RWPE1 (cell line): ENCODE measurements at regions not wholly inside any gene's neighbourhood (a gene's known extent, or its start where the extent isn't known, plus 50 kb on each side); places are given as distances from the start of the nearest gene placed in this dataset.

Source experiments
- CTCF ChIA-PET: fragments of 350-600 bp; sonication (Branson Sonifier 250); formaldehyde crosslinking; extraction: SDS; loops from one replicate; lab custom pipeline; 2021; lab: Yijun Ruan, JAX
- POLR2A ChIA-PET: fragments of 400-600 bp; formaldehyde crosslinking; extraction: SDS; loops from one replicate; lab custom pipeline; 2020; ENCODE audit warnings: antibody characterized with exemption; ENCODE audit not compliant: low non-redundant PET; lab: Yijun Ruan, JAX
- DNase-seq: peaks from one replicate; pipeline ENCODE4 v3.0.0; 2012; ENCODE audit warnings: low spot score
- H3K27ac ChIP-seq: fragments of 450-650 bp; 2 replicates; pipeline ENCODE4 v1.5.1; 2017
- CTCF ChIP-seq: fragments of 450-650 bp; conservative IDR thresholded peaks from 2 replicates; pipeline ENCODE4 v1.5.1; 2017; ENCODE audit warnings: low read depth, mild to moderate bottlenecking

- ChIA-PET CTCF (no interaction called here), POLR2A (no interaction called here)
- no peak overlapping the region for H3K27ac ChIP-seq
- DNase-seq = no peak
- TF ChIP-seq CTCF = no peak
Observed at GRCh38 chr4:112055100-112055499, 90.2 kb upstream of the FAM241A start.

- DNase-seq = no peak
- ChIA-PET POLR2A (no interaction called here), CTCF (interaction anchor here (0.6 kb wide), 1 partner anchor 43 kb away, joined by 3 read pairs; no protein-coding TSS in a partner anchor)
- TF ChIP-seq CTCF = no peak
- H3K27ac ChIP-seq = no peak overlapping the region
Observed at GRCh38 chr4:112057470-112057869, 87.8 kb upstream of the FAM241A start.

DNA sequence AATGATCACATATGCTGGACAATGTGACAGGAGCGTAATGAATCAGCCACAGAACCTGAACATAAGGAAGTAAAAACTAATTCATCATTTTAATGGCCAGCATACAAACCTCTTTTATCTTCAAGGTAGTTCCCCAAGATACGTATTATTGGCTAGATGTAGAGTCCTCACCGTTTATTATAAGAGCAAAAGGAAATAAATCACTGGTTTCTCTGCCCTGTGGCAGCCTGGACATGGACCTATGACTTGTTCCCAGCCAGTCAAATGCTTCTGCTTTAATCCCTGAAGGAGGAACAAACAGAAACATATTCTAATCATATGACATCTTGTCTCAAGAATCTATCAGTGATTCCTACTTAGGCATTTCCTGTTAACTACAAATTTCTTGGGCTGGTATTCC is 86.8 kb upstream of the FAM241A start:
- DNase-seq = no peak
- H3K27ac ChIP-seq = no peak overlapping the region
- CTCF ChIA-PET = interaction anchor here (0.6 kb wide), 1 partner anchor 546 kb away, joined by 3 read pairs; no protein-coding TSS in a partner anchor
- TF ChIP-seq CTCF = no peak
- POLR2A ChIA-PET = no interaction called here

DNA sequence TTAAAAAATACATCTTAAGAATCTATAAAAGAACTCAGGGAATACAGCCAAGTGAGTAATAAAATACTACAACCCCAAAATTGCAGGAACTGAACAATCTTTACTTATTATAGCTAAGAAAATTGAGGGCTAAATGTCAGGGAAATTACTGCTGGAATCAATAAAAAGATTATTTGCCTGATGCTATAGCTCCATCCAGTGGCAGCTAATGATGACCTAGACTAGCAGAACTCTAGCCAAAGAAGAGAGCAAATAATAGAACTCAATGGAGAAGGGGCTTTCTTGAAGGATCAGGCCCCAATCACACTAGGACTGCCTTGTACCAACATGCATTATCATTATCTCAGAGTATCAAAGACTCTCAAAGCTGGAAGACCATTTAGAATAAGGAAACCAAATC is 85.0 kb upstream of the FAM241A start:
- DNase-seq = no peak
- ChIA-PET CTCF (interaction anchor here (0.5 to 1.1 kb wide), 4 partner anchors 20 to 1847 kb away, joined by 3 to 4 read pairs (median 3); no protein-coding TSS in a partner anchor), POLR2A (no interaction called here)
- no peak overlapping the region for H3K27ac ChIP-seq
- TF ChIP-seq CTCF = peak; percentile 31

GRCh38 chr4:112061207-112061817 is 83.9 kb upstream of the FAM241A start:
- ChIA-PET POLR2A (no interaction called here), CTCF (no interaction called here)

GRCh38 chr4:112063260-112063659 is 82.0 kb upstream of the FAM241A start:
- H3K27ac ChIP-seq = no peak overlapping the region
- TF ChIP-seq CTCF = no peak
- no peak for DNase-seq
- ChIA-PET CTCF (no interaction called here), POLR2A (no interaction called here)

More at GRCh38 chr4:112061207-112061817, 83.9 kb upstream of the FAM241A start:
- no peak for TF ChIP-seq CTCF
- no peak overlapping the region for H3K27ac ChIP-seq
- DNase-seq = no peak
